ENCODE measurements at regions not wholly inside any gene's neighbourhood (a gene's known extent, or its start where the extent isn't known, plus 50 kb on each side); places are given as distances from the start of the nearest gene placed in this dataset.
"Not testable (repeated sequence)": the region's sequence is repeated elsewhere in the genome, so short reads cannot be mapped to it uniquely, and the experiment has no call there.

- no peaks in the 10 kb centered on the region for H3K4me1 Mint-ChIP-seq (ENCODE audit: low read depth)
- DNase-seq (ENCODE audit: low spot score) = no peak
- no peak overlapping the region for H3K4me3 Mint-ChIP-seq
- H3K27ac Mint-ChIP-seq = no peak overlapping the region
- no peaks in the 10 kb centered on the region for H3K36me3 Mint-ChIP-seq (ENCODE audit: low read depth)
- no peaks in the 10 kb centered on the region for H3K27me3 Mint-ChIP-seq (ENCODE audit: low read depth)
- no peaks in the 10 kb centered on the region for H3K9me3 Mint-ChIP-seq
Measured at GRCh38 chr4:74555843-74556242, 110.9 kb downstream of the AREG start.

- H3K4me1 Mint-ChIP-seq (ENCODE audit: low read depth) = no peaks in the 10 kb centered on the region
- no peaks in the 10 kb centered on the region for H3K27me3 Mint-ChIP-seq (ENCODE audit: low read depth)
- H3K4me3 Mint-ChIP-seq = no peak overlapping the region
- DNase-seq (ENCODE audit: low spot score) = no peak
- H3K27ac Mint-ChIP-seq = no peak overlapping the region
- peaks cover 5% of the 10 kb centered on the region for H3K9me3 Mint-ChIP-seq
- no peaks in the 10 kb centered on the region for H3K36me3 Mint-ChIP-seq (ENCODE audit: low read depth)
Measured at GRCh38 chr4:74559853-74560252, 114.9 kb downstream of the AREG start.

GRCh38 chr4:74567981-74568380 lies 123.0 kb downstream of the AREG start:
- no peaks in the 10 kb centered on the region for H3K4me1 Mint-ChIP-seq (ENCODE audit: low read depth)
- H3K4me3 Mint-ChIP-seq = no peak overlapping the region
- H3K27ac Mint-ChIP-seq = no peak overlapping the region
- peaks cover 4% of the 10 kb centered on the region for H3K9me3 Mint-ChIP-seq
- DNase-seq (ENCODE audit: low spot score) = no peak
- no peaks in the 10 kb centered on the region for H3K27me3 Mint-ChIP-seq (ENCODE audit: low read depth)
- H3K36me3 Mint-ChIP-seq (ENCODE audit: low read depth) = no peaks in the 10 kb centered on the region

GRCh38 chr4:74570095-74570494 lies 125.2 kb downstream of the AREG start:
- Mint-ChIP-seq H3K4me1 (ENCODE audit: low read depth) (no peaks in the 10 kb centered on the region), H3K27ac (no peak overlapping the region), H3K9me3 (peaks cover 4% of the 10 kb centered on the region), H3K4me3 (no peak overlapping the region), H3K27me3 (ENCODE audit: low read depth) (no peaks in the 10 kb centered on the region), H3K36me3 (ENCODE audit: low read depth) (no peaks in the 10 kb centered on the region)
- DNase-seq (ENCODE audit: low spot score) = no peak

- Mint-ChIP-seq H3K9me3 (no peaks in the 10 kb centered on the region), H3K4me3 (no peak overlapping the region)
Measured at GRCh38 chr4:74578329-74578728, 133.4 kb downstream of the AREG start.

GRCh38 chr4:74578865-74579264 lies 133.9 kb downstream of the AREG start:
- not testable (repeated sequence) for H3K27ac Mint-ChIP-seq; H3K36me3 Mint-ChIP-seq (ENCODE audit: low read depth); H3K4me3 Mint-ChIP-seq; DNase-seq (ENCODE audit: low spot score); H3K4me1 Mint-ChIP-seq (ENCODE audit: low read depth); H3K27me3 Mint-ChIP-seq (ENCODE audit: low read depth); H3K9me3 Mint-ChIP-seq

More at GRCh38 chr4:74578329-74578728, 133.4 kb downstream of the AREG start:
- no peaks in the 10 kb centered on the region for H3K36me3 Mint-ChIP-seq (ENCODE audit: low read depth)
- H3K27ac Mint-ChIP-seq = no peak overlapping the region
- no peak for DNase-seq (ENCODE audit: low spot score)
- no peaks in the 10 kb centered on the region for H3K27me3 Mint-ChIP-seq (ENCODE audit: low read depth)
- H3K4me1 Mint-ChIP-seq (ENCODE audit: low read depth) = no peaks in the 10 kb centered on the region

- H3K9me3 Mint-ChIP-seq = no peaks in the 10 kb centered on the region
- H3K4me3 Mint-ChIP-seq = no peak overlapping the region
- no peak for DNase-seq (ENCODE audit: low spot score)
- H3K27ac Mint-ChIP-seq = no peak overlapping the region
- H3K27me3 Mint-ChIP-seq (ENCODE audit: low read depth) = no peaks in the 10 kb centered on the region
- no peaks in the 10 kb centered on the region for H3K4me1 Mint-ChIP-seq (ENCODE audit: low read depth)
- H3K36me3 Mint-ChIP-seq (ENCODE audit: low read depth) = no peaks in the 10 kb centered on the region
Measured at GRCh38 chr4:74583089-74583700, 138.3 kb downstream of the AREG start.

GRCh38 chr4:74583757-74584156 lies 138.8 kb downstream of the AREG start:
- H3K9me3 Mint-ChIP-seq = no peaks in the 10 kb centered on the region
- DNase-seq (ENCODE audit: low spot score) = no peak
- H3K27me3 Mint-ChIP-seq (ENCODE audit: low read depth) = no peaks in the 10 kb centered on the region
- H3K36me3 Mint-ChIP-seq (ENCODE audit: low read depth) = no peaks in the 10 kb centered on the region
- no peak overlapping the region for H3K4me3 Mint-ChIP-seq
- H3K27ac Mint-ChIP-seq = no peak overlapping the region
- no peaks in the 10 kb centered on the region for H3K4me1 Mint-ChIP-seq (ENCODE audit: low read depth)

- H3K4me1 Mint-ChIP-seq (ENCODE audit: low read depth) = no peaks in the 10 kb centered on the region
- no peaks in the 10 kb centered on the region for H3K27me3 Mint-ChIP-seq (ENCODE audit: low read depth)
- no peaks in the 10 kb centered on the region for H3K36me3 Mint-ChIP-seq (ENCODE audit: low read depth)
Measured at GRCh38 chr4:74588350-74588749, 143.4 kb downstream of the AREG start.

GRCh38 chr4:74590476-74590875 lies 145.5 kb downstream of the AREG start:
- Mint-ChIP-seq H3K27me3 (ENCODE audit: low read depth) (no peaks in the 10 kb centered on the region), H3K36me3 (ENCODE audit: low read depth) (no peaks in the 10 kb centered on the region), H3K4me1 (ENCODE audit: low read depth) (no peaks in the 10 kb centered on the region), H3K4me3 (no peak overlapping the region), H3K27ac (no peak overlapping the region), H3K9me3 (no peaks in the 10 kb centered on the region)
- no peak for DNase-seq (ENCODE audit: low spot score)

More at GRCh38 chr4:74588350-74588749, 143.4 kb downstream of the AREG start:
- no peaks in the 10 kb centered on the region for H3K9me3 Mint-ChIP-seq
- no peak for DNase-seq (ENCODE audit: low spot score)
- H3K4me3 Mint-ChIP-seq = no peak overlapping the region
- no peak overlapping the region for H3K27ac Mint-ChIP-seq

- peaks cover 7% of the 10 kb centered on the region for H3K9me3 Mint-ChIP-seq
- no peak overlapping the region for H3K4me3 Mint-ChIP-seq
- no peaks in the 10 kb centered on the region for H3K36me3 Mint-ChIP-seq (ENCODE audit: low read depth)
- no peak for DNase-seq (ENCODE audit: low spot score)
- H3K27me3 Mint-ChIP-seq (ENCODE audit: low read depth) = no peaks in the 10 kb centered on the region
- H3K27ac Mint-ChIP-seq = no peak overlapping the region
- no peaks in the 10 kb centered on the region for H3K4me1 Mint-ChIP-seq (ENCODE audit: low read depth)
Measured at GRCh38 chr4:74598611-74599325, 153.8 kb downstream of the AREG start.

GRCh38 chr4:74603186-74603585 lies 158.2 kb downstream of the AREG start:
- Mint-ChIP-seq H3K27ac (no peak overlapping the region), H3K4me3 (no peak overlapping the region), H3K27me3 (ENCODE audit: low read depth) (no peaks in the 10 kb centered on the region), H3K9me3 (no peaks in the 10 kb centered on the region), H3K36me3 (ENCODE audit: low read depth) (no peaks in the 10 kb centered on the region), H3K4me1 (ENCODE audit: low read depth) (no peaks in the 10 kb centered on the region)
- DNase-seq (ENCODE audit: low spot score) = no peak

- H3K4me1 Mint-ChIP-seq (ENCODE audit: low read depth) = no peaks in the 10 kb centered on the region
- no peak overlapping the region for H3K4me3 Mint-ChIP-seq
- H3K36me3 Mint-ChIP-seq (ENCODE audit: low read depth) = no peaks in the 10 kb centered on the region
- DNase-seq (ENCODE audit: low spot score) = no peak
- no peaks in the 10 kb centered on the region for H3K9me3 Mint-ChIP-seq
- H3K27me3 Mint-ChIP-seq (ENCODE audit: low read depth) = no peaks in the 10 kb centered on the region
- no peak overlapping the region for H3K27ac Mint-ChIP-seq
Measured at GRCh38 chr4:74608151-74608949, 163.4 kb downstream of the AREG start.

GRCh38 chr4:74610491-74610890 lies 165.6 kb downstream of the AREG start:
- no peak for DNase-seq (ENCODE audit: low spot score)
- no peak overlapping the region for H3K27ac Mint-ChIP-seq
- H3K36me3 Mint-ChIP-seq (ENCODE audit: low read depth) = no peaks in the 10 kb centered on the region
- no peak overlapping the region for H3K4me3 Mint-ChIP-seq
- H3K27me3 Mint-ChIP-seq (ENCODE audit: low read depth) = no peaks in the 10 kb centered on the region
- no peaks in the 10 kb centered on the region for H3K4me1 Mint-ChIP-seq (ENCODE audit: low read depth)
- H3K9me3 Mint-ChIP-seq = no peaks in the 10 kb centered on the region

Data from T-helper 2 cell treated with Interferon-gamma antibody and Interleukin-4, amounts not matched to agents 5 μg/mL and 100 μg/mL, for 36 hours (primary cell).